ENCODE measurements at regions not wholly inside any gene's neighbourhood (a gene's known extent, or its start where the extent isn't known, plus 50 kb on each side); places are given as distances from the start of the nearest gene placed in this dataset.
A peak's percentile ranks its signal among the peaks of the same experiment; 100 is the strongest.

DNA sequence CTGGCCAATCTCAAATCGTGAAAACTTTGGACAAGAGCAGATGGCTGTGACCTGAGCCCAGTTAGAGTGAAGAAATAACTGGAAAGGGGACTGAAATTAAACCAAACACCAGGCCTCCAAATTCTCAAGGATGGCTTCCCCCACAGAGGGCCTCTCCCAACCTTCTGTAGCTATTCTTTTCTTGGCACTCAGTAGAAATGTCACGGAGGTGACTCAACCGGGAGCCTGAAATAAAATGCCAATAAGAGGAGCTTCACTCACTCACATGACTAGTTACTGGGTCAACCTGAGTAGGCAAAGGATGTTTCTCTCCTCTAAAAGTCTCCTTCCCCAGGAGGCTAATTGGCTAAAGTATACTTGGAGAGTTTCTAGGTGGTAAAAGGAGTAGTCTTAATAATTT is 230.7 kb downstream of the MAF start:
- no peak for DNase-seq (ENCODE audit: low spot score)

- no peak for DNase-seq (ENCODE audit: low spot score)
Measured at GRCh38 chr16:79367822-79368221, 232.7 kb downstream of the MAF start.

- no peak for DNase-seq (ENCODE audit: low spot score)
Measured at GRCh38 chr16:79366635-79367034, 233.9 kb downstream of the MAF start.

- no peak for DNase-seq (ENCODE audit: low spot score)
Measured at GRCh38 chr16:79365702-79366101, 234.8 kb downstream of the MAF start.

GRCh38 chr16:79363484-79363883 is 237.1 kb downstream of the MAF start:
- no peak for DNase-seq (ENCODE audit: low spot score)

GRCh38 chr16:79363035-79363434 is 237.5 kb downstream of the MAF start:
- no peak for DNase-seq (ENCODE audit: low spot score)

GRCh38 chr16:79362300-79362970 is 238.1 kb downstream of the MAF start:
- DNase-seq (ENCODE audit: low spot score), result no peak

DNA sequence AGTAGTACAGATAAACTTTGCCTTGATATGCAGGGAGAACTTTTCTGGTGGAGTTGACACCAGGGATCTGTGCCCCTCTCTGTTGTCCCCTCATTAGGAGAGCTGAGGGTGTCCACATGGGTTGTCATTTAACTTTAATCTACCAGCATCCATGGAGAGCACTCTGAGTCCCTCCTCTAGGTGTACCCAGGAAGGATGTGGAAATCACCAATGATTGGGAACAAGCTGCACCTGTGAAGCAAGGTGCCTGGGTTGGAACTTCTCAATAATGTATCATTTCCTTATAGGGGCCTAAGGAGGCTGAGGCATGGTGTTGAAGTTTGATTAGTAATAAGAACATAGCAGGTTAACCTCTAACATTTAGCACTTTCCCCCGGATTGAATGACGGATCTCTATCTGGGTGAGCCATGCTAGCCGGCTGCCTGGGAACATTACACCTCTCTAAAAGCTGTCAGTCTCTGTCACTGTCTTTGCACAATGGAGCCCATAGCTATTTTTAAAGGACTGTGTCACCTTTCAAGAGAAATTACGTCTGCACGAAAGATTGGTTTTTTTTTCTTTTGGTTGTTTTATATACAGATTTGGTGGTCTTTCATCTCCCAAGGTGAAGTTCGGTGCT is 239.3 kb downstream of the MAF start:
- DNase-seq (ENCODE audit: low spot score), result no peak

GRCh38 chr16:79360267-79360666 is 240.3 kb downstream of the MAF start:
- DNase-seq (ENCODE audit: low spot score), result peak; percentile 25

DNA sequence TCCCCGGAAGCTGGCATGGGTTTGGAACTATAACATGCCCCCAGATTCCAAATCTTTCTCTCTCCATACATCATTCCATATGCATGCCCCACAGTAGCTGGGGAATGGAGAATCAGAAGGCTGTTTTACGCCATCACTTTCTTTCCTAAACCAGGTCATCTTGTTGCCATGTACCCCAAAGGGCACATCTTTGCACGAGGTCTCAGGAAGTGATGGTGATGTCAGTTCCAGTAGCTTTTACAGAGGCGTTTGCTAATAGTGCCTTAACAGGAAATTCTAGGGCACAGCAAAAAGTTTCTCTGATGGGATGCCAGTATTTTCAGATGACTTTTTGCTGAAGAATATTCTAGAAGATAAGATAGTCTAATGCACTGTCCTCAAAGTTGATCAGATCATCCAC is 241.5 kb downstream of the MAF start:
- DNase-seq (ENCODE audit: low spot score), result no peak

DNA sequence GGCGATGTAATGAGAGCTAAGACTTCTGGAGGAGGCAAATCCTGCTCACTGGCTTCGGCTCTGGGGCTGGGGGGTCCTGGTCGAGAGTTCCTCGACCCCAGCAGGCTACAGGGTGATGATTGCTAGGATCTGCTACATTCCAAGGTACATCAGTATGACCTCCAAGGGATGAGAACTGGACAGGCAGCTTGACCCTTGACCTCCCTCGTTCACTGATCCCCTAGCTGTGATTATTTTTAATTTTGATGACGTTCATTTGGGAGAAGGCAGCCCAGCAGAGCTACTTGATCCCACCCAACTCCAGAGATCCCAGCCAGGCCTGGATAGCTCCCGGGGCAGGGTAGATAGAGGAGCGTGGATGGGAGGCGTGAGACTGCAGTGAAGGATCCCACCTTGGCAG is 242.3 kb downstream of the MAF start:
- no peak for DNase-seq (ENCODE audit: low spot score)

GRCh38 chr16:79355600-79356358 is 244.8 kb downstream of the MAF start:
- no peak for DNase-seq (ENCODE audit: low spot score)

GRCh38 chr16:79351927-79352326 is 248.6 kb downstream of the MAF start:
- DNase-seq (ENCODE audit: low spot score), result no peak

DNA sequence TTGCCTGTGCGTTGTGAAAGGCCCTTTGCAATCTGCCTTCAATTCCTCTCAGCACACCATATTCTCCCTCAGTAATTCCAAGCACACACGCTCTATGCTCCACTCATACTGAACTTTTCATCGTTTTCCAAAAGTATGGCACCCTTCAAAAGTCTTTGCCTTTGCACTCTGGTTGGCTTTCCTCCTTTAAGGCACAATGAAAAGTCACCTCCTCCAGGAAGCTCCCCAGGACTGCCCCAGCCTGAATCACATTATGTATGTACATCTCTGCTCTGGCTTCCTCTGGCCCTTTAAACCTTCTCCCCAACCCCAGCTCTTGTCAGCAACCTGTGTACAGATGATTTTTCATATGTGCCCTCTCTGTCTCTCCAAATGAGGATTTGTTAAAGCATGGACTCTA is 250.7 kb downstream of the MAF start:
- no peak for DNase-seq (ENCODE audit: low spot score)

- DNase-seq (ENCODE audit: low spot score), result no peak
Measured at GRCh38 chr16:79348521-79349306, 251.8 kb downstream of the MAF start.

DNA sequence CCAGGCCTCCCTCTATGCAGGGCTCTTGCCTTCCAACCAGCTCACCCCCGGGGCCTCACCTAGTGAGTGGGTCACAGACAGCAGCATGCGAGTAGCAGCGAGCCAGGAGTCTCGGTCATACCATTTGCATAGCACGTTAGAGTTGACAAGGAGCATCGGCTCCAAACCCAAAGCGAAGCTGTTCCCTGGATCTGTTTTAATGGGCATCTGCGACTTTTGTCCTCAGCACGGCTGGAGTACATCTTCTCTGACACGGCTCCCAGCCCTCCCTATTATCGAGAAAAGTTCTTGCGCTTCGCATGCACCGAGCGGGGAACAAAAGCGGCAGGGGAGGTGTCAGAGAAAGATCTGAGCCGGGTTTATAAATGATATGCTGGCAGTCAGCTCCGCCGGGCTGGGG is 253.3 kb downstream of the MAF start:
- DNase-seq (ENCODE audit: low spot score), result no peak

DNA sequence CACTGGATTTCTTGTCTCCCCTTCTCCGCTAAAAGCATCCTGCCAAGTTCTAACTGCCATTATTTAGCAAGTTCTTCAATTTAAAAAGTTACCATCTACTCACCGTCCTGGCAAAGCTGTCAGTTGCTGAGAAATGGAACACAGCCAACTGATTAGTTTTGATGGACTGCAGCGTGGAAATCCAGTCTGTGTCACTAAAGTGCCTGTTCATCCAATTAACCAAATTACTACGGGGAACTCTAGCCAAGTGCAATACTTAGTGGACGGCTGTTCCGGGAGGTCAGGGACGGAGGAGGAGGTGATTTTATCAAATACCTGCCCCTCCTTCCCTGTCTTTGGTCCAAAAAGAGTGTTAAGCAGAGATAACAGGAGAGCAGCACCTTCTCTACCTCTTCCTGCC is 260.7 kb downstream of the MAF start:
- DNase-seq (ENCODE audit: low spot score), result no peak

- DNase-seq (ENCODE audit: low spot score), result no peak
Measured at GRCh38 chr16:79337906-79338305, 262.6 kb downstream of the MAF start.

GRCh38 chr16:79336437-79337229 is 263.9 kb downstream of the MAF start:
- DNase-seq (ENCODE audit: low spot score), result no peak

- DNase-seq (ENCODE audit: low spot score), result no peak
Measured at GRCh38 chr16:79334127-79334526, 266.4 kb downstream of the MAF start.

GRCh38 chr16:79331066-79331465 is 269.5 kb downstream of the MAF start:
- no peak for DNase-seq (ENCODE audit: low spot score)

GRCh38 chr16:79329967-79330366 is 270.6 kb downstream of the MAF start:
- no peak for DNase-seq (ENCODE audit: low spot score)
